ENCODE measurements at regions not wholly inside any gene's neighbourhood (a gene's known extent, or its start where the extent isn't known, plus 50 kb on each side); places are given as distances from the start of the nearest gene placed in this dataset.

DNA sequence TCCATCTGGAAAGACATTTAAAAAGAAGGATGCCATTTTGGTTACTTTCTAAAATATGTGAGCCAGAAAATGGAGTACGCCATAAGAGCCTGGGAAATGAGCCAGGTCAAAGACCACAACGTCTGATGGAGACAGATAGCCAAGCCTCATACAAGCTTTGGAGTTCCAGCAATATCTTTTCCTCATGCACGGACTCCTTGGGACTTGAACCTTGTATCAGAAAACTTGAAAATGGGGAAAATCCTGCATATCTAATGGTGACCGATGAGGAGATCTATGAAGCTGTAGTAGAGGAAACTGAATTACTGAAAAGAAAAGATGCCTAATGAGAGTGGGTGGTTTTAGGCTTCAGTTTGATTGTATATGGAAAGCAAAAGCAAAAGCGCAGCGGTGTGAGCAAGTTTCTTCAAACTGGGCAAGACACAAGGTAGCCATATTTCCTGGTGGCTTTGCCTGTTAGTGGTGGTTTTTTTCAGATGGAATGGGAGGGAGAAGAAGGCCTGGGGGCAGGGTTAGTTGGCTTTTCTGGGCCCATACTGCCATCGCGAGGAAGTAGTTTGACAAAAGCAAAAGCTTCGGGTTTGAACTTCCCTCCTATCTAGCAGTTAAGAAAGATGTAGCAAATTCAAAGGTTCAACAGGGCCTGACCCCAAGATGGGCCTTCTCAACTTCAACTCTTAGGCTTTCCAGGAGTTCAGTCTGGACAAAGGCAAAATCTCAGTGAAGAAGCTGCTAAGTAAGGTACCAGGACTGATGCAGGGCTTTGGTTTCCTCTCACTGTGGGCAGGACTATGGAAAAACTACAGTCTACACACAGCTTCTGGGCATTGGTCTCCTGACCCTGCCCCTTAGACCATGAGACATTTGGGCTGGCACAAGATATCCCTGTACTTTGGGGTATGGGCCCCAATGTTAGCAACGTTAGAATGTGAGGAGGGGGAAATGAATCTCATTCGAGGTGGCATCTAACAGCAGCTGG lies 210.0 kb upstream of the STK26 start:
- no peaks in the 10 kb centered on the region for H3K27me3 Mint-ChIP-seq
- peak; percentile 88 for DNase-seq

DNA sequence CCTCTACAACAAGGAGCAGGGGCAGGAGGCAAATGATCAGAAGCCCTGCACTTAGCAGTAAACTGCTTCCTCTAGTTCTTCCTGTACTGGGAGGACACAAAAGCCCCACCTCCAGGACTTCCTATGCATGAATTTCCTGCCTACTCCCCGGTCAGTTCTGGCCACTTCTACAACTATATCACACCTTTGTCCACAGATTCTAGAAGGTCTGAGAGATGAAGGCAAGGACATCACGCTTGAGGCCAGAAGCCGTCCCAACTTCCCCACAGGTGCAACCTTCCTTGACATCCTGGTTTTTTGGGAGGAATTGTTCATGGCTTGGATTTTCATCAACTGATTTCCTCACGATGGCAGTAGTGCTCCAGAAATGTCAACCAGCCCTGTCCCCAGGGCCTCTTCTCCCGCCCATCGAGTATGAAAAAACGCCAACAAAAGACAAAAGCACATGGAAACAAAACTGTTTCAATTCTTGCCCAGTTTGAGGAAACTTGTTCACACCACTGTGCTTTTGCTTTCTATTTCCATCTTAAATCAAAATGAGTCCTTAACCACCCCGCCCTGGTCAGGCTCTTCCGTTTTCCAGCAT lies 206.5 kb upstream of the STK26 start:
- peak; percentile 75 for DNase-seq
- Mint-ChIP-seq H3K4me3 (peak overlapping the region; percentile 64), H3K27me3 (no peaks in the 10 kb centered on the region), H3K36me3 (ENCODE audit: low read depth) (peaks cover 7% of the 10 kb centered on the region), H3K27ac (peak overlapping the region; percentile 82), H3K4me1 (ENCODE audit: low read depth) (peaks cover 44% of the 10 kb centered on the region), H3K9me3 (no peaks in the 10 kb centered on the region)

More for the DNA sequence above, 210.0 kb upstream of the STK26 start:
- no peaks in the 10 kb centered on the region for H3K9me3 Mint-ChIP-seq
- H3K27ac Mint-ChIP-seq, result peak overlapping the region; percentile 91
- H3K4me3 Mint-ChIP-seq, result peak overlapping the region; percentile 76
- H3K4me1 Mint-ChIP-seq (ENCODE audit: low read depth), result peaks cover 34% of the 10 kb centered on the region
- H3K36me3 Mint-ChIP-seq (ENCODE audit: low read depth), result peaks cover 6% of the 10 kb centered on the region

DNA sequence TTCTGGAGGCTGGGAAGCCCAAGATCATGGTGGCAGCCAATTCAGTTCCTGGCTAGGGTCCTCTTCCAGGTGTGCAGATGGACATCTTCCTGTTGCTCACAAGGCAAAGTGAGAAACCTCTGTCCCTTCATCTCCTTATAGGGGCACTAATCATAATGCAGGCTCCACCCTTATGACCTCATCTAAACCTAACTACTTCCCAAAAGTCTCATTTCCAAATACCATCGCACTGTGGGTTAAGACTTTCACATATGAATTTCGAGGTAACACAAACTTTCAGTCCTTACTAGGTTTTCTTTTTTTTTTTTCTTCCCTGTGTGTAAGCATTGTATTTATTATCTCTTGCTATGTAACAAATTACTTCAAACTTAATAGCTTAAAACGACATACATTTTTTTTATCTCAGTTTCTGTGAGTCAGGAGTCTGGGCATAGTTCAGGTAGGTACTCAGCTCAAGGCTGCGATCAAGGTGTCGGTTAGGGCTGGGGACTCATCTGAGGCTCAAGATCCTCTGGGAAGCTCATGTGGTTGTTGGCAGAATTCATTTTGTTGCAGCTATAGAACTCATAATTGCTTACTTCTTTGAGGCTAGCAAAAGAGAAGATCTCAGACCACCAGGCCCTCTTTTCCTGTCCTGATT lies 204.7 kb upstream of the STK26 start:
- Mint-ChIP-seq H3K36me3 (ENCODE audit: low read depth) (peaks cover 15% of the 10 kb centered on the region), H3K27ac (peak overlapping the region; percentile 58), H3K27me3 (no peaks in the 10 kb centered on the region), H3K4me3 (peak overlapping the region; percentile 64), H3K9me3 (no peaks in the 10 kb centered on the region), H3K4me1 (ENCODE audit: low read depth) (peaks cover 48% of the 10 kb centered on the region)
- no peak for DNase-seq

DNA sequence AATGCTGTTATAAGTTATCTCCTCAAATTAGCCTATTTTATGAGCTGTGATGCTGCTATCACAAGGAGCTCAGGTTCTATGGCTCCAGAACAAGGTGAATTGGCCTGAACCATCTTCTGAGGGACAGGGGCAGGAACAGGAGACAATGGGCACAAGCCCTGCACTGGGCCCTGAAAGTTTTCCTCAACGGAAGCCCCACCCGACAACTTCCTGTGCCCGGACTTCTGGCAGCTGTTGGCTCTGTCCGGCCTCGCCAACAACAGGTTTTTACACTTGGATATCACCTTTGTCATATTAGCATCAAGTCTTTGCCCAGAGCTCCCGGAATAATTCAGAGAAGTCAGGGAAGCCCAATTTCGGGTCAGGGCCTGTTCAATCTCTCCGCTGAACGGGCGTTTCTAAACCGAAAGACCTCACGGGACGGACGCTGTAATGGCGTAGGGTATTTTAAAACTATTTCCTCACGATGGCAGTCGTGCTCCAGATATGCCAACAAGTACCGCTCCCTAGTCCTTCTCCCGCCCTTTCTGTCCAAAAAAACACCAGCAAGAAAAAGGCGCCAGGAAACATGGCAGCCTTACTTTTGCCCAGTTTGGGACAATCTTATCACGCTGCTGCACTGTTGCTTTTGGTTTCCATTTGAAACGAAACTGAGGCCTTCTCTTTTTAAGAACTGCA lies 201.0 kb upstream of the STK26 start:
- H3K27me3 Mint-ChIP-seq, result no peaks in the 10 kb centered on the region
- H3K27ac Mint-ChIP-seq, result peak overlapping the region; percentile 97
- peaks cover 32% of the 10 kb centered on the region for H3K4me1 Mint-ChIP-seq (ENCODE audit: low read depth)
- H3K4me3 Mint-ChIP-seq, result peak overlapping the region; percentile 88
- no peaks in the 10 kb centered on the region for H3K9me3 Mint-ChIP-seq
- peak; percentile 76 for DNase-seq
- peaks cover 12% of the 10 kb centered on the region for H3K36me3 Mint-ChIP-seq (ENCODE audit: low read depth)

DNA sequence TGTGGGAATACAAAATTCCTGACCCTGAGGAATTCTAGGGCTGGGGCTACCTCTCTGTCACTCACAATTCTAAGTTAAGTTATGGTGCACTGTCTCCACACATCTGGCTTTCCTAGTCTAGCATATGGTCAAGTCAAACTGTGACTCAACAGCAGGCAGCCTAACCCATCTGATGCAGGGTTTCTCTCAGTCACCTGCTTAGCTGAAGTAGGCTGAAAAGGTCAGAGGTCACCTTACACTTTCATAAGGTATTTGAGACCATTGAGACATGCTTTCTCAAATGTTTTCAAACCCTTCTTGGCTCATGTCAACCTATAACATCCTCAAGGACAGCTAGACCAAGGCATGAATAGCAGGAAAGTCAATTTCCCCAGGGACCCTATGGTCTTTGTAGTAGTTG lies 196.5 kb upstream of the STK26 start:
- no peak overlapping the region for H3K27ac Mint-ChIP-seq
- H3K4me1 Mint-ChIP-seq (ENCODE audit: low read depth), result peaks cover 41% of the 10 kb centered on the region
- no peaks in the 10 kb centered on the region for H3K27me3 Mint-ChIP-seq
- no peaks in the 10 kb centered on the region for H3K9me3 Mint-ChIP-seq
- H3K36me3 Mint-ChIP-seq (ENCODE audit: low read depth), result peaks cover 12% of the 10 kb centered on the region
- no peak for DNase-seq
- no peak overlapping the region for H3K4me3 Mint-ChIP-seq

DNA sequence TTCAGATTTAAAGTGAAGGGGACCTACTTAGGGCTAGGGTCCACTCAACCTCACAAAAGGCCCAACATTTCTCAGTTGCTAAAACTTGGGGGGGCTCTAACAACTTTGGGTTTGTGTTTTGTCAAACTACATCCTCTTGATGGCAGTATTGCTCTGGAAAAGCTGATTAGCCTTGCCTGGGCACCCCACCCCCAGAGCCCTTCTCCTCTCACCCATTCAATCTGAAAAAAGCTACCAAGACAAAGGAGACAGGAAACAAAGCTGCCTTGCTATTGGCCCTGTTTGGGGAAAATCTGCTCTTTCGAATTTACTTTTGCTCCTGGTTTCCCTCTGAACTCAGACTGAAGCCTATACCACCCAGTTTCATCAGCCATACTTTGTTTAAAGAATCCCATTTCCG lies 195.2 kb upstream of the STK26 start:
- Mint-ChIP-seq H3K27me3 (no peaks in the 10 kb centered on the region), H3K9me3 (no peaks in the 10 kb centered on the region), H3K36me3 (ENCODE audit: low read depth) (peaks cover 4% of the 10 kb centered on the region), H3K4me3 (peak overlapping the region; percentile 59), H3K4me1 (ENCODE audit: low read depth) (peaks cover 32% of the 10 kb centered on the region), H3K27ac (peak overlapping the region; percentile 60)
- peak; percentile 62 for DNase-seq

DNA sequence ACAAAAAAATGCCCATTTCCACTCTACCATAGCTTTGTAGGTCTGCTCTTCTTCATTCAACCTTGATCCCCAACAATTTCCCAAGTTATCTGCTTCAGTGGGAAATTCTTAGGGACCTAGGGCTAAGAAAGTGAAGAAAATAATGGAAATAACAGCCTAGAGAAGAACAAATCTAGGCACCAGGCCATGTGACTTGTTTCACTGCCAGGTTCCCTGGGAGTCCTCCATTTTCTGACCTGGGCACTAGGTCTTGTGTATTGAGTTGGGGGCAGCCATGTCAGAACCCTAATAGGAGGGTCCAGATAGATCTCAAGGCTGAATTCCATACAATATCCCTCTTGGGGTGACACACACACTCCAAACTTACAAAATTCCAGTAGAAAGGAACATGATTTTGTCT lies 194.6 kb upstream of the STK26 start:
- no peaks in the 10 kb centered on the region for H3K9me3 Mint-ChIP-seq
- DNase-seq, result no peak
- peak overlapping the region; percentile 70 for H3K4me3 Mint-ChIP-seq
- peak overlapping the region; percentile 34 for H3K27ac Mint-ChIP-seq
- peaks cover 4% of the 10 kb centered on the region for H3K36me3 Mint-ChIP-seq (ENCODE audit: low read depth)
- peaks cover 31% of the 10 kb centered on the region for H3K4me1 Mint-ChIP-seq (ENCODE audit: low read depth)
- H3K27me3 Mint-ChIP-seq, result no peaks in the 10 kb centered on the region

DNA sequence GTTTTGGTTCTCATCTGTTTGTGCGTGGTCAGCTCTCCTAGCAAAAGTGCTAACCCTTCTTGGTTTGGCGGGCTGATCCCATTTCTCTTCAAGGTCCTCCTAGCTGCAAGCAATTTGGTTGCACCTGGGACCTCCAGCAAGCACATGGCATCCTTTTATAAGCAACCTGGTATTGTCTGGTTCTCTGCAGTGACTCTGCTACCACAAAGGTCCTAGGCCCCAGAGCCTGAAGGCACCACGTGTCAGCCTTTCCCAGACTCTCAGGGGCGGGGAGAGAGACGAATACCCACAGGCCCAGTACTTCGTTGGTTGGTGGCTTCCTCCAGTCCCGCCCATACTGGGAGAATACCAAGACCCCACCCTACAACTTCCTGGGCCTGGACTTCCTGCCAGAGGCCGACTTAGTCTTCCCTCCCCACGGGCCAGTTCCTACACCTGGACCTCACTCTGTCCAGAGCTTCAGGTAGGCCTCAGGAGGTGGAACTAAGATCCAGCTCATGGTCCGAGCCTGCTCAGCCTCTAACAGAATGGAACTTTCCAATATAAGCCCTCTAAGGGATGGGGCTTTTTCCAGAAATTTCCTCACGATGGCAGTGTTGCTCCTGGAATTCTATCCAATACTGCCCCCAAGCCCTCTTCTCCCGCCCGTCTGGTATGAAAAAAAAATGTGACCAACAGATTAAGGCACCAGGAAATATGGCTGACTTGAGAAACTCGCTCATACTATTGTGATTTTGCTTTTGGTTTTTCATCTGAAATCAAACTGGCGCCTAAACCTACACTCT lies 192.5 kb upstream of the STK26 start:
- peak; percentile 63 for DNase-seq
- Mint-ChIP-seq H3K4me3 (peak overlapping the region; percentile 79), H3K27ac (peak overlapping the region; percentile 85)

DNA sequence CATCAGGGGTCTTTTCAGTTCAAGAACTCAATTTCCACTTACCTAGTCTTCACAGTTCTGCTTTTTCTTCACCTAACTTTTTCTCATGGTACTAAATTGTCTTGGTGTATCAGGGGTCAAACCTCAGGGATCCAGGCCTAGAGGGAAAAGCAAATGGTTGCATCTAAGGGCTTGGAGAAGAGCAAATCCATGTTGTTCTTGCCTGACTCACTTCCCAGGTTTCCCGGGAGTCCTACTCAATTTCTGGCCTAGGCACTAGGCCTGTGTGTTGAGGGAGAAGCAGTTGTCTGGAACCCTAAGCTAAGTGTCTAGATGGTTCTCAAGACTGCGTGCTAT lies 191.9 kb upstream of the STK26 start:
- Mint-ChIP-seq H3K36me3 (ENCODE audit: low read depth) (peaks cover 4% of the 10 kb centered on the region), H3K27ac (peak overlapping the region; percentile 85), H3K4me3 (peak overlapping the region; percentile 79), H3K27me3 (peaks cover 10% of the 10 kb centered on the region), H3K9me3 (no peaks in the 10 kb centered on the region), H3K4me1 (ENCODE audit: low read depth) (peaks cover 31% of the 10 kb centered on the region)
- DNase-seq, result no peak

More for the DNA sequence above, 192.5 kb upstream of the STK26 start:
- Mint-ChIP-seq H3K4me1 (ENCODE audit: low read depth) (peaks cover 31% of the 10 kb centered on the region), H3K9me3 (no peaks in the 10 kb centered on the region), H3K36me3 (ENCODE audit: low read depth) (peaks cover 4% of the 10 kb centered on the region), H3K27me3 (peaks cover 4% of the 10 kb centered on the region)

DNA sequence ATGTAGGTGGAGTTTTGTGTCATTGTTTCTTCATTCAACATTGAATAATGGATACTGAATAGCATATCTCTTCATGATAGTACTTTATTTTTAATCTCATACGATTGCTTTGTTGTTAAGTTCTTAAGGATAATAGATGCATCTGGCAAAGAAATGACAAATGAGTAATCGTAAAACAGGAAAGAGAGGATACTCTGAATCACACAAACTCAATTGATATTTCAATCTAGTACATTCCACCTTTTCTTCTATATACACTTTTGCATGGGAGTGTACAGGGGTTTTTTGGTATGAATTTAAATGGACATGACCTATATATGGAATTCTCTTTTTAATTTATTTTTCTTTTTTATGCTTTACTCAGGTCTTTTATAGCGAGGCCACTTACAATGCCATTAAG lies 186.9 kb upstream of the STK26 start:
- no peak overlapping the region for H3K4me3 Mint-ChIP-seq
- no peak overlapping the region for H3K27ac Mint-ChIP-seq
- peaks cover 17% of the 10 kb centered on the region for H3K4me1 Mint-ChIP-seq (ENCODE audit: low read depth)
- no peak for DNase-seq
- H3K9me3 Mint-ChIP-seq, result no peaks in the 10 kb centered on the region
- peaks cover 18% of the 10 kb centered on the region for H3K27me3 Mint-ChIP-seq
- H3K36me3 Mint-ChIP-seq (ENCODE audit: low read depth), result no peaks in the 10 kb centered on the region

DNA sequence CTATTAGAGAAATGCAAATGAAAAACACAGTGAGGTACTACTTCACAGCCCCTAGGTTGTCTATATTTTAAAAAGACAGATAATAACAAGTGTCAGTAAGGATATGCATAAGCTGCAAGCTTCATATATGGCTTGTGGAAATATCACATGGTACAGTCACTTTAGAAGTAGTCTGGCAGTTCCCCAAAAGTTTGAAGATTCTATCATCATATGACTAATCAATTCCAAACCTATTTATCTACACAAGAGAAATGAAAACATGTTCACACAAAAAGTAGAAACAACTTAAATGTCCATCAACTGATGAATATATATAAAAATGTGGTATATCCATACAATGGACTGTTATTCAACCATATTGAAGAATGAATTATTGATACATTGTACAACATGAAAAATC lies 185.8 kb upstream of the STK26 start:
- Mint-ChIP-seq H3K27me3 (peaks cover 28% of the 10 kb centered on the region), H3K9me3 (no peaks in the 10 kb centered on the region), H3K27ac (no peak overlapping the region), H3K4me1 (ENCODE audit: low read depth) (peaks cover 13% of the 10 kb centered on the region), H3K36me3 (ENCODE audit: low read depth) (no peaks in the 10 kb centered on the region), H3K4me3 (no peak overlapping the region)
- DNase-seq, result no peak

DNA sequence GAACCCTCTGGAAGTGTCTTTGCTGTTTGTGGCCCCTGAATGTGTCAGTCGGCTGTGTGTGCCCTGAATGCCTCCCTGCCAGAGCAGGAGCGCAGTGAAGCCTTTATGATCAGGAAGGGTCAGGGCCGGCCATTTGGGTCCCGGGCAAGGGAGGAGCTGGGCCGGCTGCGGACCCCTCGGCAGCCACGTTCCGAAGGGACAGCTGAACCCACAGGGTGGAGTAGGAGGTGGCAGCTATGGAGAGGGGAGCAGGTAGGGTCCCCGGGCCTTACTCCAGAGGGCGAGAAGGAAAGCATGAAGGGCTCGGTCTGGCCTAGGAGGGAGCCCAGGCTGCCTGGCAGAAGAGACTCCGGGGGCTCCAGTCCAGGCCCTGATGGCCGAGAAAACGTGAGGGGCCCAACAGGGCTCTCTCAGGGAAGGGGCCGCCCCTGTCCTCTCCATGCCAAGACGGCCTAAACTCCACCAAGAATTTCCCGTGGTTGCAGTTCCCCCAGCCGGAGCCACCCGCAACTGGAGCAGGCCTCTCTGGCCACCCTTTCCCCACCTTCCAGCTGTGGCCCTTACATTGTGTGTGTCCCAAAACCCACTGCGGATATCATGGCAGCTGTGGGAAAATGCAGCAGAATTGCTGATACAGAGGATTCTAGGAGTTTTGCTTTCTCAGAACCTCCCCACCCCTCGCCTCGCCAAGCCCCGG lies 182.2 kb upstream of the STK26 start:
- no peaks in the 10 kb centered on the region for H3K9me3 Mint-ChIP-seq
- DNase-seq, result no peak
- peaks cover 35% of the 10 kb centered on the region for H3K27me3 Mint-ChIP-seq
- no peaks in the 10 kb centered on the region for H3K36me3 Mint-ChIP-seq (ENCODE audit: low read depth)
- H3K4me3 Mint-ChIP-seq, result no peak overlapping the region
- H3K27ac Mint-ChIP-seq, result no peak overlapping the region
- peaks cover 13% of the 10 kb centered on the region for H3K4me1 Mint-ChIP-seq (ENCODE audit: low read depth)

All from activated T-cell treated with anti-CD3 and anti-CD28 coated beads, Interleukin-2, amount 50 U/mL, for 24 hours (primary cell).